Activated CD4-positive, alpha-beta T cell treated with anti-CD3 and anti-CD28 coated beads, Interleukin-2, amount 50 U/mL, for 16 hours (primary cell): ENCODE measurements at regions not wholly inside any gene's neighbourhood (a gene's known extent, or its start where the extent isn't known, plus 50 kb on each side); places are given as distances from the start of the nearest gene placed in this dataset.
"Not testable (repeated sequence)": the region's sequence is repeated elsewhere in the genome, so short reads cannot be mapped to it uniquely, and the experiment has no call there.

Experiments used
- DNase-seq: peaks from one replicate; pipeline ENCODE4 v3.0.0-alpha.2; 2020

GRCh38 chr5:125912028-125912427 is 511.2 kb upstream of the GRAMD2B start:
- no peak for DNase-seq

- no peak for DNase-seq
These were observed 510.0 kb upstream of the GRAMD2B start for GRCh38 chr5:125913200-125913599.

DNA sequence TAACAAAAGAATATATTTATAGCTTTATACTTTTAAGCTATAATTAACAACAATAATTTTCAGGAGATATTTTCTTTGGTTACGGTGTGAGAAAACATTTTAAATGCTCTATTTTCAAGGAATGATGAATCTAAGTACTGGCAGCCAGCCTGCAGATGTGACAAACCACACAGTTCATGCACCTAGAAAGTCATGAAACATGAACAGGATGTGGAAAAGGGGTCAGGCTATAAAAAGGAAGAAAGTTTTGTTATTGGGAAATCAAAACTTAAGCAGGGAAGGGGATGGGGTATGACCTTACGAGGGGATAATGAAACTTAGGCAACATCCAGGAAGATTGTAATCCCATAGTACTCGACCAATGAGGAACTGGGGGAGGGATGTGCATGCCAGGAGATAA is 508.7 kb upstream of the GRAMD2B start:
- DNase-seq = no peak

DNA sequence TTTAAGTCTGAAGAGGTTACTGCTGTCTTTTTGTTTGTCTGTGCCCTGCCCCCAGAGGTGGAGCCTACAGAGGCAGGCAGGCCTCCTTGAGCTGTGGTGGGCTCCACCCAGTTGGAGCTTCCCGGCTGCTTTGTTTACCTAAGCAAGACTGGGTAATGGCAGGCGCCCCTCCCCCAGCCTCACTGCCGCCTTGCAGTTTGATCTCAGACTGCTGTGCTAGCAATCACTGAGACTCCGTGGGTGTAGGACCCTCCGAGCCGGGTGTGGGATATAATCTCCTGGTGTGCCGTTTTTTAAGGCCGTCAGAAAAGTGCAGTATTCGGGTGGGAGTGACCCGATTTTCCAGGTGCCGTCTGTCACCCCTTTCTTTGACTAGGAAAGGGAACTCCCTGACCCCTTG is 499.3 kb upstream of the GRAMD2B start:
- not testable (repeated sequence) for DNase-seq

GRCh38 chr5:125926172-125926571 is 497.0 kb upstream of the GRAMD2B start:
- no peak for DNase-seq

- DNase-seq = no peak
These were observed 494.5 kb upstream of the GRAMD2B start for GRCh38 chr5:125928663-125929062.

GRCh38 chr5:125950012-125950615 is 473.1 kb upstream of the GRAMD2B start:
- DNase-seq = no peak

DNA sequence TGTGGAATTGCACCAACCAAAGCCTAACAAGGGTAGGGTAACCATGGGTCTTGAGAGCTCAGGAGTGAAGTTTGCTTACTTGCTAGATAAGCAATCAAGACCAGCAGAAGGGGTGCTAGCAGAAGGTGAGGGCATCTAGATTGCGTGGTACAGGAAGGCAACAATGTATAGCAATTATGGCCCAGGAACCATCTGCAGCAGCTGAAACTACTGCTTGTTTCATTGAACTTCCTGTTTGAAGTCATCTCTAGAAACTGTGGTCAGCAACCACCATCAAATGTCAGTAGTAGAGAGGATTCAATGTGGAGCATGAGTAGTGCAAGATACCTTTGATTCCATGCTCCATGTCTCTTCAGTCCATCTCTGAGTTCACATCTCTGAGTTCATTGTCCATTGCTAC is 462.1 kb upstream of the GRAMD2B start:
- peak; percentile 55 for DNase-seq

GRCh38 chr5:125965577-125965976 is 457.6 kb upstream of the GRAMD2B start:
- DNase-seq = no peak

DNA sequence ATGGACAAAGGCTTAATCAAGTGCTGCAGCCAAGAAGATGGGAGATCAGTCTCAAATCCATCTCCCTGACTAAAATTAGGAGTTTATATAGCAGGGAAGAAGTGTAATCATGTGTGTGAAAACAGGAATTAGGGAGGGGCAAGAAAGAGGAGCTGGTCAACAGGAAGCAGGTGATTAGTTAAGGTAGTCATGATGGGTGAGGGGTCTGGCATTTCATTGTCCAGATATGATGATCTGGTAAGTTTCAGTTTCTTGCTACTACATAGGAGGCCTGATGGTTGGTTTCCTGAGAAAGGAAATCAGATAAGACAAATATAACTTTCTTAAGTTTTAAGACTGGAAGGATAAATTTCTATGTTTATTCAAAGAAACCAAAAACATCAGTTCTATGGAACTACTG is 455.6 kb upstream of the GRAMD2B start:
- DNase-seq = no peak

DNA sequence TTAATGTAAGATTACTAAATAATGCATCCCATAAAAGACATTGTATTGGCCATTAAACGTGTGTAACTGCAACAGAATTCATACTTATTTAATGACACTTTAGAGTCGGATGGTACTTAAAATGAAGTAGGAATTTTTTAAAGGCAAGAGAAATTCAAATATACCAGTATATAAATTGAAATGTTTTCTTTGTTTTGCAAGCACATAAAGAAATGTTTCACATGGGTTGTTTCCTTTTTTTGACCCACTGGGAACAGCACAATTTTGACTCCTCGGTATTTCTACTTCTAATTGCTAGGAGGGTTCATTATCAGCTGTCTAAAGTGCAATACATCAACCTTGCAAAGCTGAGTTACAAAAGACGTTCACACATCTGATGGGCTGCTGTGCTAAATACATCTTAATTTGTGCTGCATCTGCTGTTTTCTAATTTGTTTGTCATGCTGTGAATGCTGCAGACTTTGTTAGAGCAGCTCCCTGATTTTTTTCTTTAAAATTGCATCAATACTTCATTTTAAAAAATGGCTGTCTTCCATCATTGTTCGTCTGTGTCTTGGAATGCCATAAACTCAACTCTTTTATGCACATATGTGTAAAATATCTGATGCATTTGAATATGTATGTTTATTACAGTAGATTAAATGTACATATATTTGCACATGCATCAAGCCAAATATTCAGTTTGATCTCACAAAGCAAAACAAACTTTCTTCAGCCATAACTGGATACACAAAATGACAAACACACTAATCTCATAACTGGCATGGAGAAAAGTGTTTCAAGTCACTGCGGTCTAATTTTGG is 454.0 kb upstream of the GRAMD2B start:
- no peak for DNase-seq

DNA sequence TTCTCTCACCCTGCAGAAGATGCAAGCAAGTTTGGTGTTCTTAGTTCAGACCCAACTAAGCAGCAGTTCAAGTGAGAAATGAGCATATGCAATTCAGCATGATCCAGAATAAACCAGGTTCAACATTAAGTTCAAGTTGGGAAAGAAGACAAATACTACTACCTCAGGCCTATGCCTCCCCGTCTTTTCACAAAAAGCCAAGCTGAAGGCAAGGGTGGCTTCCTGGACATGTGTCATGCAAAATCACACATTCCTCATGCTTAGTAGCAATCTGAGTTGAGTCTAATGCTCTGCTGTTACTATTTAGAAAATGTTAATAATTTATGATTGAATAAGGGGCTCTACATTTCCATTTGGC is 453.4 kb upstream of the GRAMD2B start:
- DNase-seq = no peak

DNA sequence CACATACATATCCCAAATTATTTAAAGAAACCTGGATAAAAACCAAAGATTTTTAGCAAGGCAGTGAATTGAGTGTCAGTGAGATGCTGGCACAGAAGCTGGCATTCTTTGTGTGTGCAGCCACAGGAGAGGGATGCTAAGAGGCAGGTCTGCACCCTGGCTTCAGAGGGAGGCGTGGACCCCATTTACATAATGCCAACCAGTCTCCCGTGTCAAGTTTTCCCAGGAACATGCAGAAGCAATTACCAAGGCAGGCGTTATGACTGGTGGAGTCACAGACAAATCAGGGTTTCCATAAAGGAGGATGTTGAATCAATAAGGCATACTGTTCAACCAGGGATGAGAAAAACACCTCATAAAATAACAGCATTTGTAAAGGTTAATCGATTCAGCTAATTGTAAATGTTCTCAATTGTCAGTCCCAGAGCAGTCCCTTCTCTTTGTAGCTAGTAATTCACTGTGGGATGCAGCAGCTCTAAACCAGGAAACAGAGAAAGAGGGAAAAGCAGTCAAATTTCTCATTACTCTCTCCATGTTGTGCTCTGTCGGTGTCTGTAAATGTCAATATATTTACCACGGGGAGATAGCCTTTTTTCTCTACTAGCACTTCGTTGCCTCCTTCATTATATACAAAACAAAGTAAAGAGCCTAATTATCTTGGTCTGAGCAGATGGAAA is 452.4 kb upstream of the GRAMD2B start:
- no peak for DNase-seq

GRCh38 chr5:125972706-125973105 is 450.5 kb upstream of the GRAMD2B start:
- no peak for DNase-seq

GRCh38 chr5:125974679-125975078 is 448.5 kb upstream of the GRAMD2B start:
- DNase-seq = no peak

DNA sequence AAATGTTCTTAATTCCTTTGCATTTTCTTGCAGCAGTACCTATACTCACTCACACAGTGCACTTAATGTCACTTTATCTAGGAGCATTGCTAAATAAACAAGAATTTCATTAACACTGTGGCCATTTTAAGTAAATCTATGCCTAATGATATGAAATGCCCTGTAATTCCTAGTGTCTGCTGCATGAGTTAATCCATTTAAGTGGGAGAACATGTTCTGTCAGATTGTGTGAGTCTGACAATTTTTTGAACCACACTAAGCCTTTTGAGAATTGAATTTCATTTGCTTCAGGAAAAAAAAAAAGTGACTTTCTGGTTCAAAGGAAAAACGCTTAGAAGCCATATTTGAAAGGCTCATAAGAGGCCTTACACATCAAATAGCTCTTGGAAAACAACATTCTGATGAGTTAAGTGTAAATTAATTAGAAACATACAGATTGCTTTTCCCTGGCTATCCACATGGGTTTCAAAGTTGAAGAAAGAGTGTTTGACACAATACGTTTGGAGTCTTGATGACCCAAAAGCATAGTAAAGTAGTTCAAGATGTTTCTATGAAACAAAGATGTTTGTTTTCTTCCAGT is 446.7 kb upstream of the GRAMD2B start:
- no peak for DNase-seq

DNA sequence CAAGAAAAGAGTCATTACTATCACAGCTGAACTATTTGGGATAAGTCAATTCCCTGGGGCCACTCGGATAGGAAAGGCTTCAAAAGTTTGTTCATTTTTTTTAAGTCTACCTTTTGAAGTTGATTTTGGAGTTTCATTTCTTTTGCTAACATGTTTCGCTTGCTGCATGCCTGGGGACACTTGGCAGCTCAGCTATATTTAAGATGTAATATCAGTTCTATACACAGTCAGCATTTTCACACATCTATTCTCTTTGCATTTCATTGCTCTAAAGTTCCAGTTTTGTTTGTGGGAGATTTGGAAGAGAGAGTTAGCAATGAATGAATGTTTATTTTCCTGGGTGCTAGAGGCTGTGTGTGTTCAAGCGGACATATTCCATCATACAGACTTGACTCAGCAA is 445.2 kb upstream of the GRAMD2B start:
- no peak for DNase-seq

GRCh38 chr5:125979636-125980035 is 443.6 kb upstream of the GRAMD2B start:
- DNase-seq = no peak

- DNase-seq = no peak
These were observed 442.2 kb upstream of the GRAMD2B start for GRCh38 chr5:125981016-125981415.

DNA sequence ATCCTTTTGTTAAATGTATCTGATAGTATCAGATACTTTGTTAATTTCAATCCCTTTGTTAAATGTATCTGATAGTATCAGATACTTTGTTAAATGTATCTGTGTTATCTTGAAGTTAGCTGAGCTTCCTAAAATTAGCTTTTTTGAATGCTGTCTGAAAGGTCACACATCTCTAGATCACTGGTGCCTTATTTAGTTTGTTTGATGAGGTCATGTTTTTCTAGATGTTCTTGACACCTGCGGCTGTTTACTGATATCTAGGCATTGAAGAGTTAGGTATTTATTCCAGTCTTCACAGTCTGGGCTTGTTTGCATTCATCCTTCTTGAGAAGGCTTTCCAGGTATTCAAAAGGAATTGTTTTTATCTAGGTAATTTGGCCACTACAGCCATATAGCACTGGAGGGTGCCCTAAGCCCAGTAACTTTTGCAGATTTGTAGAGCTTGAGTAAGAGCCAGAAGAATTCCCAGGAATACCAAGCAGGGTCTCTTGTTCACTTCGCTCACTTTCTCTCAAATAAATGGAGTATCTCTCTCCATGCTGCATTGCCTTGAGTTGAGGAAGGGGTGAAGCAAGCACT is 435.4 kb upstream of the GRAMD2B start:
- no peak for DNase-seq

DNA sequence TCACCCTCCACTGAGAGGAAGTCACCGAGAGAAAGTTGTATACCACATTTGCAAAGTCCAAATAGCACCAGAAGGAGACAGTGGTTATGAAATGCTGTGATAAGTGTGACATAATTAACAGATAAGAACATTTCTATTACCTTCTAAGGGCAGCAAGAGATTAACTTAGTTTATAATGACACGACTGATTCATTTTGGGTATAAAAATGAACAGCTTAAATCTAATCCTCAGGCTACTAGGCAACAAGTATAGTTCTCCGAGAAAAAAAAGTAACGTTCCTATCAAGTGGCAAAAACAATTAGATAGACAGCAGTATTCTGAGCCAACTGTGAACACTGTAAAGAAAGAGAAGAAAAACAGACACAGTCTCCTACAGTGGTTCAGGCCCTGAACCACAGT is 431.2 kb upstream of the GRAMD2B start:
- DNase-seq = no peak

GRCh38 chr5:125999271-126000030 is 423.8 kb upstream of the GRAMD2B start:
- DNase-seq = not testable (repeated sequence)

GRCh38 chr5:126000507-126000906 is 422.7 kb upstream of the GRAMD2B start:
- DNase-seq = no peak
